ENCODE measurements at regions not wholly inside any gene's neighbourhood (a gene's known extent, or its start where the extent isn't known, plus 50 kb on each side); places are given as distances from the start of the nearest gene placed in this dataset.
"Not testable (repeated sequence)": the region's sequence is repeated elsewhere in the genome, so short reads cannot be mapped to it uniquely, and the experiment has no call there.

DNA sequence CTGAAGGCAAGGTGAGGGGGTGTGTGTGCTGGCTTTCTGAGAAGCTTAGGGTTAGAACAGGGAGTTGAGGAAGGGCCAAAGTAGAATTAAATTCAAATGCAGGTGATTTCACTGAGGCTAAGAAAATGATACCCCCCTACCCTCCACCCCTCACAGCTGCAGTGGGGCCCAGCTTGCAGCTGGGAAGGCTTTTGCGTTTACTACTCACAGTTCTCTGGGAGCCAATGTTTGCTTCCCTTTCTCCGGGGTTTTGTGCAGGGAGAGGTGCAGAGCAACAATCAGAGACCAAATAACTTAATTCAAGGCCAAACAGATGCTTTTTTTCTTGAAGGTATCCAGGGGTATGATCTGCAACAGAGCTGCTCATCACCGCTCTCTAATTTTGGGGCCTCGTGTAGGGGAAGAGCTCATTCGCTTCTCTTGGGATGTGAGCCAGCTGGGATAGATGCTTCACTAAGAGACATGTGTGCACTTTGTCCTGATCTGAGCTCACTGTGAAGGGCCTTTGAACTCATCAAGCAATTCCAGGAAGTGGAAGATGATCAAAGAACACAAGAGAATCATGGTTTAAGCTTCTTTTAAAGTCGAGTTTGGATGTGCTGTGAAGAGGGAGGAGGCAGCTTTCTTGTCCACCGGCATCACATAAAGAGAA, 122.7 kb upstream of the C1GALT1C1 start:
- DNase-seq = no peak

DNA sequence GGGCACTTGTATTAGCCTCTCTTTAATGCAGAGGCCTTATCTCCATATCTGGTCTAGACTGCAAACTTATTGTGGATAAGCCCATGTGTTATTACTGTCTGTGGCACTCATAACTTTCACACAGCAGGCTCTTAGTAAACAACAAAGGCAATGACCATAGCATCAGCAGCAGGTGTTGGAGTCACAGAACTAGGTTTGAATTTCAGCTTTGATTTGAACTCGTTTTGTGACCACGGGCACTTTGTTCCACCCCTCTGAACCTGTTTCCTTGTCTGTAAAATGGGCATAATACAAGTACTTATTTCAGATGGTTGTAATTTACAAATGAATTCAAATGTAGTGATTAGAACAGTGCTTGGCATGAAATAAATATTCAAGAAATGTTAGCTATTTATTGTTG, 121.8 kb upstream of the C1GALT1C1 start:
- DNase-seq = no peak

DNA sequence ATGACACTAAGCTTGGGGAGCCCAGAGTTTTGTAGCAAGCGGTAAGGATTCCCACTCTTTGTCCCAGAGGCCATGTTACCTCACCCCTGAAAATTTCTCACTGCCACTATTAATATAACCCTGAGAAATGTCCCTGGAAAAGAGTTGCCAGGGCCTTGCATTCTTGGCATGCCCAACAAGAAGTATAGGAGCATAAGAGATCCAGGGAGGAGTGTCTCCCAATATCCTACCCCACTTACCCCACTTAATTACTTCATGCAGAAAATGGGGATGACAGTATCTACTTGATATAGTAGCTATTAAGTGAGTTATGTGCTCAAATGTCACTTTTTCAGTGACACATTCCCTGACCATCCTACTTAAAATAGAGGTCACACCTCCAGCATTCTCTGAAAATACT, 120.5 kb upstream of the C1GALT1C1 start:
- no peak for DNase-seq

DNA sequence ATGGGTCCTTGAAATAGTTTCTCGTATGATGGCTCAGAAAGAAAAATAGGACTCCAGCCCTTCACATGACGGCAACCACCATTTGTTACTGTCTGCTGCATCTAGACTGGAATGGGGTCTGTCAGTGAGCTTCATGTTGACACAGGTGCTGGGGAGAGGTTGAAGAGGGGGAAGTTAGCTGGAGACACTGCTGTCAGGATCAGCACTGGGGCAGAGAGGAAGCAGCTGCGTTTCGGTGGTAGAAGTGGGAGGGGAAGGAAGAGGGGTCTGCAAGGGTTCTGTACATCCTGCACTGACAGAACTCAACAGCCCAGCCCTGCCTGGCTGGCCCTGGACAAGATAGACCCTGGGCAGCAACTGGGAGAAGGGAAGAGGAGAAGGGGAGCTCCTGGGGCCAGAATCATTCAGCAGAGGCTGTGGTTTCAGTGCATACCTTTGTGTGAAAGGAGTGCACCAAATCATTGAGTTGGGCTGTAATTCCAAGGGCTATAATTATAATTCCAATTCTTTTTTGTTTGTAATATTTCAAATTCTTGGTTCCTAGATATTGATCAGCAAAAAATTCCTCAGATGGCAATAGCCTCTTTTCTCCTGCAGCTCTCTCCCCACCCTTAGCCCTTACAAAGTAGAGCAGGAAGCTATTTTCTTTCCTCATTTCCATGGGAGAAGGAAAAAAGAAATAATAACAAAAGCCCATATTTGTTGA, 119.4 kb upstream of the C1GALT1C1 start:
- DNase-seq = no peak

DNA sequence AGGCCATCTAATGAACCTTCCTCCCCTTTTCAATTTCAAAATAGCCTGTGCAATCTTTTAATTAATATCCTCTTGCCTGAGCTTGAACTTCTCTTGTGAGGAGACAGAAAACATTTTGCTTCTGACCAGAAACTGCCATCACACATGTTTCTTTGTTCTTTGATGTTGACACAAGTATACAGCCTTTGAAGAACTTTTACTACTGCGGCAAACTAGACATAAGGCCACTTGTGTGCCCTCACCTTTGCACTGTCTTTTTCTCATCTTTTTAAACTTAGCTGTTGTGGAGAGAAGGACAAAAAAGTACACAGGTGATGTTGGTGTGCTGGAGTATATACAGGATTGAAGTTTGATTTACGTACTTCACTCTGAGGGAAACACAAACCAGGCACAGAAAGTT, 116.3 kb upstream of the C1GALT1C1 start:
- no peak for DNase-seq

DNA sequence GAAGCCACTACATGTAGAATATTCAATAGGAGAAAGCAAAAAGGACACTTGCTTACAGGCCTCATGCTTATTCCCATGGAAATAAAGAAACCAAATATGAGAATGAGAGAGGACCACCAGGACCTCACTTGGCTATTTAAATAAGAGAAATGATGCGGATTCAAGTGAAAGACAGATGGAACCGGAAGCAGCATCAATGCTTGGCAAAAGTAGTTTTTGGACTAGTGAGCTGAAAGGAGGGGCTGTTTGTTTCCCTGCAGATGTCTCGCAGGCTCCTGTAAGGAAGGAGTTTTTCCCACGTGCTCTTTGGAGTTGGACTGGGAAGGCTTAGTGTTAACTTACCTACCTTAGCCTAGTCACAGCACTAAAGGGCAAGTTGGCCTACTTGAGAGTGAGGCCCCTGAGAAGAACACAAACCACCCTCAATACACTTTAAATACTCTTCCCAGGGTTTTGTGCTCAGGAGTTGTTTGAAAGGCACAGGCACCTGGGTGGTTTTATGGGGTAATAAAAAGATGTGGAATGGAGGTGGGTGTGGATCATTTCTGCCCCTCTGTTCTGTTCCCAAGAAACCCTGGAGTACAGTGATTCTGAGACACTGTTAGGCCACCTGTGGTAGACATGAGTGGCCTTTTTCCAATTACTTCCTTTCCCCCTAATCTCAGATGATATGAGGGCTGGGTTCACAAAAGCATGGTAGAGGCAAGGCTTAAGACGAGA, 113.3 kb upstream of the C1GALT1C1 start:
- no peak for DNase-seq

DNA sequence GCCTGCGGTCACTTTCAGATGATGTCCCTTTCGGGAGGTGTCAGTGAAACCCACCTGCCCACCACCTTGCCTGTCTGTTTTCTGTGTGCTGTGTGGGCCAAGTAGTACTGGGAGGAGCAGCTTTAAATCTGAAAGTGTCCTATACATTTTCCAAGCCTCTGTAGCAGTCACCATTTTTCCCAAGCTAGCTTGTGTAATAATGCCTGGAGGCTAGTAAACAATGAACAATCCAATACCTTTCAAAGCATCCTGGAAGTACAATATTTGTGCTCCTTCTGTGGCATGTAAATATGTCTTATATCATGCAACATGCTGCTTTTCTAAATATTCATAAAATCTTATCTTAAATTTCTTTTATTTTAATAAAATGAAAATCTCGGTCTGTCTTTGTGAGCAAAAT, 111.6 kb upstream of the C1GALT1C1 start:
- DNase-seq = no peak

DNA sequence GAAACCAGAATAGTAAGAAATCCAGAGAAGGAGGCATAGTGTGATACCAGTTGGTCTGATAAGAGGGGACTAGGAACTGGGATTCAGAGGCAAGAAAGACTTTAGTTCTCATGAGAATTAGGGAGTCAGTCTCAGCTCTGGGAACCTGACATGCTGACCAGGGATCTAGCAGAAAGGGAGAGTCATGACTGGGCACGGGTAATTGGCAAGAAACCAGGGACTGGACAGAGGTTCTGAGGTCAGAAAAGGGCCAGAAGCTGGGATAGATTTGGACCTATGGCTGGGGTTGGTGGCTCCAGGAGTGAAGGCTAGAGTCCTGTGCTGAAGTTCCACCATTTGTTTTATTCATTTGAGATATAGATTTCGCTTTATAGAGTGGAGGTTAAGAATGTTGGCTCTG, 110.2 kb upstream of the C1GALT1C1 start:
- no peak for DNase-seq

DNA sequence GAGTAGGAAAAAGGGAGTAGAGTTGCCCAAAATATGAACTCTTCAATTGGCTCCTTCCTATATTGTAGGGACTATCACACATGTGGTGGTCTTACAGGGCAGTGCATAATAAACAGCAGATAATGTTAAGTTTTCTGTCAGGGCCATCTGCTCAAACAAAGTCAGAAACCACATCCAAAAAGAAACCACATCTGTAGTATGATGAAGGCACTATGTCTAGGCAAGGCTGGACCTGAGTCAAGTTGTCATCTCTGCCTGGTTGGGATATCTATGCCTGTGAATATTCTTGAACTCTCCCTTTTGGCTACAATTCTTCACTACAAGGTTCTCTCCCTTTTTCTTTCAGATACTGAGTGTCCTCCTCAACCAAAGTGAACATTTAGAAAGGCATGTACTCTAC, 109.4 kb upstream of the C1GALT1C1 start:
- DNase-seq = no peak

DNA sequence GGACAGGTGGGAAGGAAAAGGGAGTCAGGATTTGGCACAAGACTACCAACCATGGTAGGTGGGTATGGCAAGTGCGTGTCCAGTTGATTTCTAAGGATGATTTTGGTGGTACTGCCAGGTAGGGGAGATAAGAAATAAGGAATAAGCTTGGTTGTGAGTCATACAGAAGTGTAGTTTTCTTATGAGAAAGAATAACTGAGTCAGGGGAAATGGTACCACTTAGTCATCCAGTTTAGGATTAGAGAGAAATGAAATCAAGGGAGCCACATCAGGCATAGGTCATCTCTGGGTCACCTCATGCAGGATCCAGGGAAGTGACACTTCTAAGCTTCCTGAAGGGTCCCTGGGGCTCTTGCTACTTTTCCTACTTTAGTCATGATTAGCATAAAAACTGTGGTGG, 107.1 kb upstream of the C1GALT1C1 start:
- DNase-seq = no peak

DNA sequence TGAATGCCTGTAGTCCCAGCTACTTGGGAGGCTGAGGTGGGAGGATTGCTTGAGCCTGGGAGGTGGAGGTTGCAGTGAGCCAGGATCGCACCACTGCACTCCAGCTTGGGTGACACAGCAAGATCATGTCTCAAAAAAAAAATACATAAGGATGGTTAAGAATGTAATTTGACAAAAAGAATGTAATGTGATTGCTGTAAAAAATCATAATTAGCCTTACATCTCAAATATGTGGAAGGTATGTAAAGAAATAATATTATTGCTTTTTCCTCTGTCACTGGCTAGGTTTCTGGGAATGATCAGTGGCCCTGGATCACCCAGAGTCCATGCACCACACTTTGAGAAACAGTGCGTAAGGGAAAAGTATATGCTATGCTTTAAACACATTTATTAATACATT, 106.1 kb upstream of the C1GALT1C1 start:
- DNase-seq = no peak

DNA sequence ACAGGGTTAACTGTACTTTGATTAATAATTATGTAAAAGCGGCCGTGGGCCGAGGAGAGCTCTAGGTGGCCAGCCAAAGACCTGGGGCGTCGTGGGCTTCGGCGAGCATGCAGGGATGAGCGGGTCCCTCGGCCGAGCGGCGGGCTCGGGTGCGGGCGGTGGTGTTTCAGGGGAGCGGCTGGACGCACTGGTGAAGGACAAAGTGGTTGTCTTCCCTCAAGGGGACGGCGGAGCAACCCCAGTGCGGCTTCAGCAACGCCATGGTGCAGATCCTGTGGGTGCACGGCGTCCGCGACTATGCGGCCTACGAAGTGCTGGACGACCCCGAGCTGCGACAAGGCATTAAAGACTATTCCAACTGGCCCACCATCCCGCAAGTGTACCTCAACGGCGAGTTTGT, 103.0 kb upstream of the C1GALT1C1 start:
- DNase-seq = no peak

DNA sequence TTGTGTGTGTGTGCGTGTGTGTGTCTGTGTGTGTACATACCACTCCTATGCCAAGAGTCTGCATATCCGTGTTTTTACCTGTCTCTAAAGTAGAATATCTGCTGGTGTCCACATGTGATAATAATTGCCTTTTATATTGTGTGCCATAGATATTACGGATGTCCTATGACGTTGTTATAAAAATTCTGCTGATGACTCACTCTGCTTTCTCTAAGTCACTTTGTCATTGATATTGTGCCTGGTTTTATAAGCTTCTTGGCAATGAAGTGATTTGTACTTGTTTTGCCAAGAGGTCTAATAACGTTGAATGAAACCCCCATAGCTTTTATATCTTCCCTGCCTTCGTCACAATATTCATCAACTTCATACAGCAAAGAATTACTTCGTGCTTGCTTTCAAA, 102.6 kb upstream of the C1GALT1C1 start:
- no peak for DNase-seq

DNA sequence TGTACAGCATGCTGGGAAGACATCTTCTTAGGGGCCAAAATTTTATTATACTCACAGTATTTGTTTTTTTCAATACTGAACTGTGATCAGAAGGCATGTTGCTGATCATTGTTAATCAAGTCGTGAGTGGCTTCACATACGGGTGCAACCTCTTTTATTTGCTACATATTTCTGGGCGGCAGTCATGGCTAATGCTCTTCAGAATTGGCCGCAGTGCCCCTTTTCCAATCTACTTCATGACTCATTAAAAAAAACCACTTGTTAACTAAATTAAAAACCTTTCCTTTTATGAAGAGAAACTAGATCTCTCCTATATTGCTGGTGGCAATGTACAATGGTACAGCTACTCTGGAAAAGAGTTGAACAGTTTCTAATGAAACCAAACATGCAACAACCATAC, 101.5 kb upstream of the C1GALT1C1 start:
- DNase-seq = no peak

DNA sequence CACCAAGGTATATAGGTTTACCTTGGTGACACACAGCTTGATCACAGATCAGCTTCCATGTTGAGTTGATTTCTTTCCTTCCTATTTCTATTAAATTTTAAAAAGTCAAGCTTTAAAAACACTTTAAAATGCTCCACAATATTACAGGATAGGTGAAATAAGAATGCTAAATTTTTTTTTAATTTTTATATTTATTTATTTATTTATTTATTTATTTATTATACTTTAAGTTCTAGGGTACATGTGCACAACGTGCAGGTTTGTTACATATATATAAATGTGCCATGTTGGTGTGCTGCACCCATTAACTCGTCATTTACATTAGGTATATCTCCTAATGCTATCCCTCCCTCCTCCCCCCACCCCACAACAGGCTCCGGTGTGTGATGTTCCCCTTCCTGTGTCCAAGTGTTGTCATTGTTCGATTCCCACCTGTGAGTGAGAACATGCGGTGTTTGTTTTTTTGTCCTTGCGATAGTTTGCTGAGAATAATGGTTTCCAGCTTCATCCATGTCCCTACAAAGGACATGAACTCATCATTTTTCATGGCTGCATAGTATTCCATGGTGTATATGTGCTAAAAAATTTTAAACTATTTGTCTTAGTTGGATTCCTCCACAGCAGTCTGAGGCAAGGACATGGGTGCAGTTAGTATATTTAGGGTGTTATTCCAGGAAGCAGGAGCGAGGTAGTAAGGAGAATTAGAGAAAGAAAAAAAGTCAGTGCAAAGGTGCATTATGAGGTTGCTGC, 99.8 kb upstream of the C1GALT1C1 start:
- not testable (repeated sequence) for DNase-seq

DNA sequence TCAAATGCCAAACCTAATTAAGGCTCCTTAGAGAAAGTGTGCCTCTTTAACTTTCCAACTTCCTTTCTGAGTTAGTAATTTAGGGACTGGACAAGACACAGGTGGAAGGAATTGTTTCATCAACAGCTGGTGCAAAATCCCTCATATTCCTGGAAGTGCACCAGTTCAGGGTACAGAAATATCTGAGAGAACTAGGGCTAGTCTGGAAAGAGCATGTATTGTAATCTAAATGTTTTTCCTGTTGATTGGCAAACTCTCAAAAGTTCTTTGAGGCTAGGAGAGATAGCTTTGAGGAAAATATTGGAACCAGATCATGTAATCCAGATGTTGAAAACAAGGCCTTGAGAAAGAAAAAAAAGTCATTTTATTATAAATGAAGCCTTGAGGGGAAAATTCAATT, 98.1 kb upstream of the C1GALT1C1 start:
- no peak for DNase-seq

DNA sequence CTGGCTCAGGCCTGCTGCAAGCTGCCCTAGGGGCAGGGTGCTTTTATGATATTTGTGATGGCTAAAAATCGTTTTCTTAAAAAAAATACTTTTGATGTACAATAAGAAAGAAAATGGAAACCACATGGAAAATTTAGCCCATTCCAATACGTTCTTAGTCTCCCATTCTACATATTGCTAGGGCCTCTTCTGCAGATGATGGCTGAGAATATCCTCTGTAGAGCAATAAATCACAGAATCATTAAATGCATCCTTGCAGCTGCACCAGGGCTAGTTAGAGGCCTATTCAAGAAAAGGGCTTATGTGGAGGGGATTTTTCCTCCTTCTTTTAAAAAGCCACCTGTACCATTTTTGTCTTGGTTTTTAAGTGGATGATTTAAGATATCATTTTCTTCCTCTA, 97.6 kb upstream of the C1GALT1C1 start:
- DNase-seq = no peak

DNA sequence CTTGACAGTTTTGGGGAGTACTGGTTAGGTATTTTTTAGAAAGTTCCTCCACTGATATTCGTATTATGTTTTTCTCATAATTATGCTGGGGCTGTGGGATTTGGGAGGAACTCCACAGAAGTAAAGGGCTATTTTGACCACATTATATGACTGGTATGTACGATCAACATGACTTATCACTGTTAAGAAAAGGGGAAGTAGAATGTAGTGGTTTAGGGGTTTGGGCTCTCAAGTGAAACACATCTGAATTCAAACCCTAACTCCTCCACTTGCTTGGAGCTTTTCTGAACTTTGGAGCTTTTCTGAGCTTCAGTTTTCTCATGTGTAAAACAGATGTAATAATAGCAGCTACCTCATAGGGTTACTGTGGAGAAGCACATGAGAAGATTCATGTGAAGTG, 96.4 kb upstream of the C1GALT1C1 start:
- no peak for DNase-seq

DNA sequence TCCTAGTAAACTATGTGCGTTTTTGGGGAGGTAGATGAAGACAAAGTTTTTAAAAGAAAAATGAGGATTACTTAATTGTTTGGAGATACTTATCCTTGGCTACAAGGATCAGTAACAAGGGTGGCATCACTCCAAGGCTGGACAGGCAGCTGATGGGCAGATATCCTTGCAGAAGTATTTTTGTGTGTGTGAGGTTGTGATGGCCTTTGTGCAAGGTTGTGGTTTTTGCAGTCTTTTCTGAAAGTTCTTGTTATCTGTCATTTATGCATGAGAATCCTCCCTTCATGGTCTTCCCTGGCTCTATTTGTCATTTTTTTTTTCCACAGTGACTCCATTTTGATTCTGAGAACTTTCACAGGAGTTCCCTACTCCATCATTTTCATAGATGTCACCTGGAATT, 96.0 kb upstream of the C1GALT1C1 start:
- DNase-seq = no peak

DNA sequence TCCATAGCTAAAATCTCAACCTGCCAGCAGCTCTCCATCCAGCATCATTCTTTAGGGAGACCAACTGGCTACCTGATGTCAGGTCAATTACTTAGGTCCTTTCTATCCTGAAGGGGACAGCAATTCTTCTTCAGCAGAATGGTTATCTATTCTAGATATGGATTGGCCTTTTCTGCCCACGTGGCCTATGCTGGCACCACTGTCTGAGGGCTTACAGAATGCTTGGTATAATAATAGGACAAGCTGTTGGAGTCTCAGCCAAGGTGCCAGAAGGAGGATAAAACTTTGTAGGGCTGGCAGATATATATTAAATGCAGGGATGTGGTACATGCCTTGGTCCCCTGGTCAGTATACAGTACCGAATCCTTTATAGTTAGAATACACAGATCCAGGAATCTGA, 89.8 kb upstream of the C1GALT1C1 start:
- no peak for DNase-seq

DNA sequence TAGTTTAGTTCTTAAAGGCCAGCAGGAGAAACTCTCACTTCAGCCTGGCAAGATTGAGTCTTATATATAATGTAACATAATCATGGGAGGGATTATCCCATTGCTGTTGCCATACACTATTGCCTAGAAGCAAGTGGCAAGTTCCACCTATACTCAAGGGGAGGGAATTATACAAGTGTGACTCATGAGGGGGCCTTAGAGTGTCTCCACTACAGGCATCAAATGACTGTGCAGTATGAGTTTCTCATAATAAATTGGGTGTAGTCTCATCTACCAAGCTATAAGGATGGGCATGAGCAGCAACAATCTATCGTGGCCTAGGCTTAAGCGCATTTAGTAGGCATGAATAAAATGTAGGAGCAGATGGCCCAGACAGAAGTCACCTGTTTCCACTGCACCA, 89.1 kb upstream of the C1GALT1C1 start:
- no peak for DNase-seq

DNA sequence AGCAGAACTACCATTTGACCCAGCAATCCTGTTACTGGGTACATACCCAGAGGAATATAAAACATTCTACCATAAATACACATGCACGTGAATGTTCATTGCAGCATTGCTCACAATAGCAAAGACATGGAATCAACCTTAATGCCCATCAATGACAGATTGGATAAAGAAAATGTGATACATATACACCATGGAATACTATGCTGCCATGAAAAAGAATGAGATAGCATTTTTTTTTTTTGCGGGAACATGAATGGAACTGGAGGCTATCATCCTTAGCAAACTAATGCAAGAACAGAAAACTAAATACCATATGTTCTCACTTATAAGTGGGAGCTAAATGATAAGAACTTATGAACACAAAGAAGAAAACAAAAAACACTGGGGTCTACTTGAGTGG, 72.5 kb upstream of the C1GALT1C1 start:
- not testable (repeated sequence) for DNase-seq

DNA sequence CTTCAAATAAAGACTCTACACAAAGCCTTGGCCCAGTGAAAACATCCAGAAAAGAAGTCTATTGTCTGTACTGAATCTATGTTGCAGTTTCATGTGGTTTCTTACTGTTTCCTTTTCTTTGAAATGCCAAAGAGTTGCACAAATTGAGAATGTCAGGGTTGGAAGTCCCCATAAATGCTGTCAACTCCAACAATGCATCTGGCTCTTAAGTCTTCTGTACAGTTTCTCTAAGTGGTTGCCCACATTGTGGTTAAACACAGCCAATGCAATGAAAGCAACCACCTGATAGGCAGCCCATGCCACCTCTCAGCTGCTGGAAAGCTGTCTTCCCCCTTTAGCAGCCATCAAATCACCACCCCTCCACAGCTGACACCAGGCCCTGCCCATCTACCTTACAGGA, 67.2 kb upstream of the C1GALT1C1 start:
- no peak for DNase-seq
